HG02870 (cell line): ENCODE measurements at regions not wholly inside any gene's neighbourhood (a gene's known extent, or its start where the extent isn't known, plus 50 kb on each side); places are given as distances from the start of the nearest gene placed in this dataset.

Source experiments
- ATAC-seq: cut with Tn5 transposase; IDR thresholded peaks from one replicate; pipeline ENCODE4 v1.9.1; 2021; ENCODE audit warnings: mild to moderate bottlenecking, moderate library complexity; ENCODE audit not compliant: unreplicated experiment

GRCh38 chr1:239221656-239222055, 164.7 kb upstream of the CHRM3 start:
- ATAC-seq: no peak

- no peak for ATAC-seq
These were observed 166.7 kb upstream of the CHRM3 start for GRCh38 chr1:239219679-239220078.

GRCh38 chr1:239218301-239218700, 168.1 kb upstream of the CHRM3 start:
- ATAC-seq: no peak

GRCh38 chr1:239212811-239213220, 173.6 kb upstream of the CHRM3 start:
- ATAC-seq: no peak

- no peak for ATAC-seq
These were observed 176.8 kb upstream of the CHRM3 start for GRCh38 chr1:239209591-239209990.

GRCh38 chr1:239204401-239204800, 182.0 kb upstream of the CHRM3 start:
- no peak for ATAC-seq

- no peak for ATAC-seq
These were observed 188.5 kb upstream of the CHRM3 start for GRCh38 chr1:239197871-239198270.

GRCh38 chr1:239189998-239190512, 196.3 kb upstream of the CHRM3 start:
- no peak for ATAC-seq

- ATAC-seq: no peak
These were observed 199.9 kb upstream of the CHRM3 start for GRCh38 chr1:239186487-239186886.

- ATAC-seq: no peak
These were observed 201.1 kb upstream of the CHRM3 start for GRCh38 chr1:239185245-239185619.

- ATAC-seq: no peak
These were observed 201.7 kb upstream of the CHRM3 start for GRCh38 chr1:239184561-239185244.

- ATAC-seq: no peak
These were observed 207.4 kb upstream of the CHRM3 start for GRCh38 chr1:239178961-239179360.

GRCh38 chr1:239174880-239175279, 211.5 kb upstream of the CHRM3 start:
- ATAC-seq: no peak

- no peak for ATAC-seq
These were observed 215.5 kb upstream of the CHRM3 start for GRCh38 chr1:239170828-239171227.

- ATAC-seq: no peak
These were observed 217.1 kb upstream of the CHRM3 start for GRCh38 chr1:239169276-239169675.

- no peak for ATAC-seq
These were observed 221.8 kb upstream of the CHRM3 start for GRCh38 chr1:239164451-239165180.

GRCh38 chr1:239155466-239156091, 230.8 kb upstream of the CHRM3 start:
- no peak for ATAC-seq

GRCh38 chr1:239151937-239152336, 234.4 kb upstream of the CHRM3 start:
- no peak for ATAC-seq

- ATAC-seq: no peak
These were observed 245.4 kb upstream of the CHRM3 start for GRCh38 chr1:239140968-239141367.

GRCh38 chr1:239139801-239140200, 246.6 kb upstream of the CHRM3 start:
- no peak for ATAC-seq

- ATAC-seq: no peak
These were observed 257.8 kb upstream of the CHRM3 start for GRCh38 chr1:239128541-239128940.

- no peak for ATAC-seq
These were observed 259.5 kb upstream of the CHRM3 start for GRCh38 chr1:239126884-239127283.
